Right forelimb (tissue), 1 donor: ENCODE measurements at regions not wholly inside any gene's neighbourhood (a gene's known extent, or its start where the extent isn't known, plus 50 kb on each side); places are given as distances from the start of the nearest gene placed in this dataset.

ENCODE experiments used
- DNase-seq: peaks from one replicate; pipeline ENCODE4 v3.0.0-alpha.2; 2018

DNA sequence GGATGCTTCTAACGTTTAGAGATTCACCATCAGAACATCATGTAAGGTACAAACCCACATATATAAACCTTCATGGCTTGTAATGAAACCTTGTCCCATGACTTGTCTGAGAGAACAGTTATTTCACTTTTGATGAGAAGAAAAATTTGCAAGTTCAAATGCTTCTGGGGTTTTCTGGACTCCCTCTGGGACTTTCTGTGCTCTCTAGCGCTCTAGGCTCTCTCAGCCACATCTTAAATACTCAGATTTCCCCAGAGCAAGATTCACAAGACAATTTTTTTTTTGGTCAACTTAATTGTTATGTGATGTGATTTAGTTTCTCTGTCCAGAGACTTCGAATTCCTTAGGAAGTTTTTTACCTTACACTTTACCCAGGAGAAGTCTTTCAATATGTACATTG is 282.8 kb upstream of the EDNRB start:
- no peak for DNase-seq

DNA sequence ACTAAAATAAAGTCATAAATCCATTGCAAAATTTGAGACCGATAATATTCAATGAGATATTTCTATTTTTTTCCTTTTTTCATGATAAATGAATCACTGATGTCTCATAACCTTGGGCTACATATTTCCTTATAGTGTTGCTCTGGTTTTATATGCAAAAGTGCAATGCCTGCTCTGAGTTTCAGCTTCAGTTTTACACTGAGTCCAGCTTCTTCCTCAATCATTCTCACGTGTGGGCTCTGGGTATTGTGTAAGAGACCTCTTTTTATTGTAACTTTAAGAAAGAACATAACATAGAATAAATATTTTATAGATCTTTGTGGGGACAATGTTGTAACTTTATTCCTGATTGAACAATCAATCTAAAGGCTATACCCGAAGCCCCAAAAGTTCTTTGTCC is 280.2 kb upstream of the EDNRB start:
- no peak for DNase-seq

DNA sequence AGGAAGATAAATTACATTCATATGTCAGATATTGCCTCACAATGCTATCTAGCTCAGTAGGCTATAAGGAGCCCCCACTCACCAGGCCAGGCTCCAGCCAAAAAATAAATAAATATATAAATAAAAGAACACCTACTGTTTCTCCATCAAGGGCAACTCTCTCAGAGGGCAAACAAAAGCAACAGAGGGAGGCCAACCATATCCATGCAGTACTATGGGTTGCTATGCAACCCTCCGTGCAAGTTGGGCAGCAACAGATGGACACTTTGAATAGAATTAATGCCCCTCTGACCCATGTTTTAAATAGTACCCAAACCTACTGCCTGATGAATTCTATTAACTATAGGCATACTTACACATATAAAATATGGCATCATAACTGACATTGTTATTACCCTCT is 279.8 kb upstream of the EDNRB start:
- DNase-seq = no peak

DNA sequence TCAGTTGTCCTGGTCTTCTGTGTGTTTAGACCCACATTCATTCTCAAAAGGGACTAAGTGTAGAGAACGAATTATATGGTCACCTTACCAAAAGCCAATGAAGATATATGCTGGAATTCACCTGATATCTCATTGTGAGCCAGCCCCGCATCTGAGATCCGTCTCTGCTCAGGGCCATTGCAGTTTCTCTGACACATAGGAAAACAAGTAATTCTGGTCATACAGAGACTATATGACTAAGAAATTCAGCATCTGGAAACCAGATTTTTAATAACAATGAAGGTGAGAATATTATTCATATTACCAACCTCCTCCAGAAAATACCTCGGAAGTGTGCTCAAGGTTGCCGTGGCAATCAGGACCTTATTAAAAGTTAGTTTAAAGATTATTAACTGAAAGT is 278.6 kb upstream of the EDNRB start:
- no peak for DNase-seq

DNA sequence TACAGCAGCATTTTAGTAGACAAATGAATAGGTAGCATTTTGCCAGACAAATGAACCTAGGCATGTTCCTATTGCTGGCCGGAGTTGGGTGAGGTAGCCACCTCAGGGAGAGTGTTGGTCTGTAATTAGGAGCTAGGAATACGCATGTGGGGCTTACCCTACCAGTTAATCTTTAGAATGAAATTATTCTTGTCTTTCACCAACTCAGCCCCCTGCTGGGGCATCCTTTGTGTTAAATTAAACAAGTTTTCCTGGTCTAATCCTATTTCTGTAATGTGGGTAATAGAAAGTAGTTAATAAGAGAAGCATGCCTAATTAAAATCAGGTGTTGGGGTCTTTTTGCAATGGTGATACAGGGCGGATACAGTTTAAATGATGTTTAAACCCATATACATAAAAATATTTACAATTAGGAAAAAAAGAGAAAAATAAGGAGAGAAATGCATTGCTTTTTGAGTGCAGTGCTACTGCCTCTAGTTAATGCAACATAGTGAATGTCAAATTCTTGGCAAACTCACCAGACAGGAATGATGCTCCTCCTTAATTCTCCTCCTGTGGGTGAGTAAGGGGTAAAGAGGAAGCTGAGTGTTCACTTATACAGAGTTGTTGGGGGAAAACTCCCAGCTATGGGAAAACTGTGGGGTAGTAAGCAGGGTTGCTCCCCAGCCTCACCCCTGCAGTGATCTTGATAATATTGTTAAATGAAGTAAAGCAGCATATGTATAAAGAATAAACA is 276.4 kb upstream of the EDNRB start:
- DNase-seq = no peak

DNA sequence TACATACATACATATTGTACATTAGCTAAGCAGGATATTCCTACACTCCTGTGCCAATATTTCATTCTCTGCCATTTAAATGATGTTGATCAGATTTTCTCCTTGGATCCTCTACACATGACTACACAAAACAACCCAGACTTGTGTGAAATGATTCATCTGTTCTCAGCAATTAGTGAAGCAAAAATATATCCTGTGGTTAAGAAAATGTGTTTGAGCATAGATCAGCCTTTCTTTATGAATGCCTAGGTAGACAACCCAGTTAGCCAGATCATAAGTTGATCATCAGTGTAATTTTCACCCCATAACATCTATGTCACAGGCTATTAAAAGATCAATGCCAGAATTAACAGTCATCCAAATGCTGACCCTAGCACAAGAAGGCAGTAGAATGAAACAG is 275.2 kb upstream of the EDNRB start:
- DNase-seq = no peak

DNA sequence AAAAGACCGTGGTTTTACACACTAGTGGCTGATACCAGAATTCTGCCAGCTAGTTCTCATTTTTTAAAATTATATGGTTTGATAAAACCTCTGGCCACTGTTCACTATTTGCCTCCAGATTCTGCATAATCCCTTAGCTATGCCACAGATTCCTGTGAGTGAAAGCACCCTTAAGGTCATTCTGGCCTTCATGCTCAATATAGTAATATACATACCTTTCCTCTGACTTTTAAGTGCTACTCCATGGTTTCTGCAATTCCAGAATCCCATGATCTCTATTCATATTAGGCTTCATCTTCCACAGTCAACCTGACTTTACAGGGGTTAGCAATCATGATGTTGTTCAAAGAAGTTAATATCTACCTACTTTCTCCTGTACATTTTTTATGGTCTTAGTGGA is 274.1 kb upstream of the EDNRB start:
- no peak for DNase-seq

DNA sequence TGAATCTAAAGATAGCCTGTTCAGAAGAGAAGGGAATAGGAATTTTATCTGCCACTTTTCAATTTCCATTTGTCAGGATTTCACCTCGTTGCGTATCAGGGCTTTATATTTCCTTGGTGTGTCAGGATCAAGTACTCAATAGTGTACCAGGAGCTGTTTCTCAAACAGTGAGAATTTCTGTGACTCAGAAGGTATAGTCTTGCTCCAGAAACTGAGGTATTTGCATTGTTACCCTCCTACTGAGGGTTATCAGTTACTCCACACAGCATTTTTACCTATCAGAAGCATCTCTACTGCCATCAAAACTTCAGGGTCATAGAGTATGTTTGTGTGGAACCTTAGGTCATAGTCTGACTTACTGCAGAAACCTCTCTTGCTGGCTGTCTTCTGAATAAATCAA is 271.7 kb upstream of the EDNRB start:
- no peak for DNase-seq

DNA sequence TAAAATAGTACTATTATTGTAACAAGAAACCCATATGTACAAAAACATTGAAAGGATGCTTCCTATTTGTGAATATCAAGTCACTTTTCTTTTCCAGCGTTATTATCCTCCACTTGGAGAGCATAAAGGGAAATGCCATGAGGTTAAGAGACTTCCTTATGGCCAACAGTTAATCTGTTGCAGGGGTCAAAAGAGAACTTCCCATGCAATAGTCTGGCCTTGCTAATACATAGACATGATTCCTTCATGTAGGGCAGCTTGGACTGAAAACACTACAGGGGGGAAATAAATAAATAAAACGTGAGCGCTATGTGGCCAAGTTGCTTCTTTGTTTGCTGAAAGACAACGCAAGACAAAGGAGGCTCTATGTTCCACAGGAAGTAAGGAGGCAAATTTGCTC is 269.1 kb upstream of the EDNRB start:
- DNase-seq = no peak

DNA sequence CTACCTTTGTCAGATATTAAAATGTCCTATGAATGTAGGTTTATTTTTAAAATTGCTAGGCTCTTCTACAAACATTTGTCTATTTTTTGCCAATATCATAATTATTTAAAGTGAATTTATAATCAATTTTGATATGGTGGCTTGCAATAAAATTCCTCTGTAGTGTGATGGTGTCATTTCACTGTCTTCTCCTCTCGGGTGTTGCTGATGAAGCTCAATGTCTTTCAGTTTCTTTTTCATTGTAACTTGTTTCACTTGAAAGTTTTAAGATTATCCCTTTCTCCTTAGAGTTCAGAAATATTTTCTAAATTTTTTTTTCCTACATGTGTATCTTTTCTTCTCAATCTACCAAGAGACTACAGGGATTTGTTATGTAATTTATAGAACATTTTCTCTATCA is 267.1 kb upstream of the EDNRB start:
- no peak for DNase-seq

DNA sequence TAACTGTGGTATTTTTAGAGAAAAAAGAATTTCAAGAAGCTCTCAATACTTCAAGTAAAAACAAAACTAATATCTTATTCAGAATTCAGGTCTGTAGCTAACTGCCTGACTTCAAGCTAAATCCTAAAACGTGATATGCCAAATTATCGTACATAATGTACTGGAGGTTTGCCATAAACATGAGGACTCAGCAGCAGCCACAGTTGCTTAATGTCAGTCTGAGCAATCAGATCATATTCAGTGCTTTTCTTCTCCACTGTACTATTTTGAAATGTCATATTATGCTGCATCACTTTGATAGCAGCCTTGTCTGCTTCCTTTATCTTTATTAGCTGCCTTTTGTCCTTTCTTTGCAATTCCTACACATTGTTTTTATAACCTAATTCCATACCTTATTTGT is 265.1 kb upstream of the EDNRB start:
- no peak for DNase-seq

DNA sequence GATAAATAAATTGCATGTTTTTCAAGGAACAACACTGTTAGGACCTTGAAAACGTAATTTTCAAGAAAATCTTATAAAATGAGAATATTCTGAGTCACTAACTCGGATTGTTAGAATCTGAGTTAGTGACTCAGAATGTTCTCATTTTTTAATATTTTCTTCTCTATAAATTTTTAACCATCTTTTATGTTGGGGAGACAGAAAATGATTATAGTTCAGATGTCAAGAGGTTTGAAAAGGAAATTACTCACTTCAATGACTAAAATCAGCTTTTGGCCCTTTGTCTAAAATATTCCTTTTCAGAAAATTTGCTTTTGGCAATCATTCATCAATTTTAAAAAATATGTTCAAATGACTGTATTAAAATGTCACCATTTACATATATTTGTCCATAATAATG is 264.2 kb upstream of the EDNRB start:
- no peak for DNase-seq

DNA sequence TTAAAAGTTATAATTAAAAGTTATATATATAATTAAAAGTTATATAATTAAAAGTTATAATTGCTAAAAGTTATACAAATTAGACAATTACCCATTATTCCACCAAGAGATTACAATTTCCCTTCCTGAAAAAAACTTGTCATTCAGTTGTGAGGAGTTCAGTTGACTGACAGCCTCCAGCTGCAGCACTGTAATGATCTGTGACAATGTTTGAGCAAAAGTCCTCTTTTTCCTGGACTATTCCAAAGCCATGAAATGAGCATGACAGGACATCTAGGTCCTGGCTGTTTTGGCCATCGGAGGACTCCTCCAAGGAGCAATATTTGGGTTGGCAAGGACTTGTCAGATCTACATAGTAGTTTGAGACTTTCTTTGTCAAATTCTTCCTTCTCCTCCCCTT is 258.7 kb upstream of the EDNRB start:
- no peak for DNase-seq

DNA sequence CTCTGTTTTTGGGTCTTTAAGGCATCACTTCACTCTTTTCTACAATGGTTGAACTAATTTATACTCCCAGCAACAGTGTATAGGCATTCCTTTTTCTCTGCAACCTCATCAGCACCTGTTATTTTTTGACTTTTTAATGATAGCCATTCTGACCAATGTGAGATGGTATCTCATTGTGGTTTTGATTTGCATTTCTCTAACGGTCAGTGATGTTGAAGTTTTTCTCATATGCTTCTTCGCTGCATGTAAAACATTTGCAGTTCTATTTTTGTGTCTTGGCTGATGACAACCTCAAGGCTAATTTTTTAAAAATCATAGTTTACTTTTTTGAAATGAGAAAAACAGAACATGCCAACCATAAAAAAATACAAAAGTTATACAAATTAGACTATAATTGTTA is 258.2 kb upstream of the EDNRB start:
- no peak for DNase-seq

DNA sequence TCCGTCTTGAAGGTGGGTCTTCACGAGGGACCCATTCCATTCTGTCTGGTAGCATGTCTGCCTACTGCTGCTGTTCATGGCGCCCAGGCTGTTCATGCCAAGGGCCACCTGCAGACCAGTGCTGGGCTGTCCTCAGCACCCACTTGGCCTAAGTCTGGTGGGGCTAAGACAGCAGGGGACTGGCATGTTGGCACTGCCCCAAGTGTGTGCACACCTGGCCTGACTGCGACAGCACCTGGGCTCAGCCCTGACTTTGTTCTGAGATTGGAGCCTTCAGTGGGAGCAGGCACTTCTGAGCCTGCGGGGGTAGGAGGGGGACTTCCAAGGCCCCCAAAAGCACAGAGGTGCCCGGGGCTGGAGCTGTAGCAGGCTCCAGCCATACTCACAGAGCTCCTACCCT is 250.8 kb upstream of the EDNRB start:
- DNase-seq = no peak

DNA sequence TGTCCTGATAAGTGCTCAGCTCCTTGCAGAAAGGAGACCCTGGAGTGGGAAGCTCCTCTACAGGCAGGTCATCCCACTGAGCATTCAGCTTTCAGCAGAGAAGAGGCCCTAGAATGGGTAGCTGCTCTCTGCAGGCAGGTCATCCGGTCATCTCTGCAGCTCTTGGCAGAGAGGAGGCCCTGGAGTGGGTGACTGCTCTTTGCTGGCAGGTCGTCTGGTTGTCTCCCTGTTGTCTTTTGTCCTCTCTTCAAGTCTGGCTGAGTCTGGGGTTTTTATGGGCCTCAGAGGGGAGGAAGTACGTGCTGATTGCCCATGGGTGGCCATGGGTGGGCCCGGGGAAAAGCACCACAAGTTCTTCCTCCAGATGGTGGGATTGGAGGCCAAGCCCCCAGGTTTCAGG is 250.3 kb upstream of the EDNRB start:
- no peak for DNase-seq

DNA sequence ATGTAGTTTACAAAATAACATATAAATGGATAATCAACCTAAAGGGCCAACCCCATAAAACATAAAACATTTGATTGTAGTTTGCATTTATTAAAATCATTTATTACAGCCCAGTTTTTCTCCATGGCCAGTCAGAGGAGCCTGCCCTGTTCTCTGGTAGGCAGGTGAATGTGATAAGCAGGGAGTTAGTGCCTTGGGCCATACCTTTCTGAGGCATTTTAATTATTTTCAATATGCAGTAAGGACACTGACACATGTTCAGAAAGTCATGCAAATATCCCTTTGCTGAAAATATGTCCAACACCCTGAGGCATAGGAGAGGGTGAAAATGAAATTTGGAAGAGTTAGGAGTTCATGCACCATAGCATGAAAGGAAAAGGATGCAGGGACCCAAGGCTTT is 242.6 kb upstream of the EDNRB start:
- no peak for DNase-seq

DNA sequence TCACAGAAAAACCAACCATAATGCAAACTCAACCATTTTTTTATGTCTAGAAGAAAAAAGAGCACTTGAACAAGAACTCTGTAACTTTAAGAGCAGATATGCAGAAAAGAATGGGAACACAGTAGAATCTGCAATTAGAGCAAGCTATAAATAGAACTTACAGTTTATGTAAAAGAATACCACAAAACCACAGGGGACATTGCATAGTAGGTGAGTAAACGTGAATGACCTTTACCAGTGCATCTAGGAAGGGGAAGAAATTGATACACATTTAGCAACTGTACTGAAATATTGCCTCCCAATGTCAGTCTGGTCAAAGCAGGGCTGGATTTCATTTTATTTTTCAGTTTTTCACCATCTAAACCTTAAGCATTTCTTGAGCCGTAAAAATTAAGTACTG is 242.2 kb upstream of the EDNRB start:
- no peak for DNase-seq

DNA sequence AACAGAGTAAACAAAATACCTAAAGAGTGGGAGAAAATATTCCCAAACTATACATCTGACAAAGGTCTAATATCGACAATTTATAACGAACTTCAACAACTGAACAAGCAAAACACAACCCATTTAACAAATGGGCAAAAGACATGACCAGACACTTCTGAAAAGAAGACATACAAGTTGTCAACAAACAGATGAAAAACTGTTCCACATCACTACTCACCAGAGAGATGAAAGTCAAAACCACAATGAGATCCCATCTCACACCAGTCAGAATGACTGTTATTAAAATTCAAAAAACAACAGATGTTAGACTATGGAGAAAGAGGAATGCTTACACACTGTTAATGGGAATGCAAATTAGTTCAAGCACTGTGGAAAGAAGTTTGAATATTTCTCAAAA is 233.8 kb upstream of the EDNRB start:
- no peak for DNase-seq

DNA sequence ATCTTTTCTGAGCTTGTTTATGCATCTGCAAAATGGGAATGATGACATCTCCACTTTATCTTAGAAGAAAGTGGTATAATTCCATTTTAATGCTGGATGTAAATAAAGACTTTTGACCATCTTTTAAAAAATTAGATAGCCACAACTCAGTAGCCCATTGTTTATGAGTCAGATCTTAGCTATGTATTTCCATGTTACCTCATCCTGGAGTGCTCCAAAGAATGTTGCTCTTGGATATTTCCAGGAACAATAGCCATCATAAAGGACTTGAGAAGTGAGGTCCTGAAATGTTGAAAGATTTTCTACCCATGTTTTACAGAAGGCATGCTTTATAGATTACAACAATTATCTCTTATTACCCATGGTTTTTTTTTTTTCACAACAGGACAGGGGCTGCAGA is 229.3 kb upstream of the EDNRB start:
- DNase-seq = no peak

DNA sequence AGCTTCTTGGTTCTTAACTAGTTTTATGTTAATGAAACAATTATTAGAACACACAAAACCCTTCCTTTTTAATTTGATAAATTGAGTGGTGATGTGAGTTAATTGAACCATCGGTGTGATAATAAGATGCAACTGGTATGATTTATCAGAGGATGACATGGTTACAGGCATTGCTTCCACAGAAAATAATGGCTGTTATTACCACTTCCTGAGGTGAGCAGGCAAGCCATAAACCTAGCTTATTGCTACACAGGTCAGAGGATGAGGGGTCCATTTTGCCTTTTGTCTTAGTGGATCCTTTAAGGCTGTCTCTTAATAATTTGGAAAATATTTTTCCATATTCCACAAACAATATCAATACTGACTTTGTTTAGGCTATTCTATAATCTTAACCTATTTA is 226.6 kb upstream of the EDNRB start:
- no peak for DNase-seq

DNA sequence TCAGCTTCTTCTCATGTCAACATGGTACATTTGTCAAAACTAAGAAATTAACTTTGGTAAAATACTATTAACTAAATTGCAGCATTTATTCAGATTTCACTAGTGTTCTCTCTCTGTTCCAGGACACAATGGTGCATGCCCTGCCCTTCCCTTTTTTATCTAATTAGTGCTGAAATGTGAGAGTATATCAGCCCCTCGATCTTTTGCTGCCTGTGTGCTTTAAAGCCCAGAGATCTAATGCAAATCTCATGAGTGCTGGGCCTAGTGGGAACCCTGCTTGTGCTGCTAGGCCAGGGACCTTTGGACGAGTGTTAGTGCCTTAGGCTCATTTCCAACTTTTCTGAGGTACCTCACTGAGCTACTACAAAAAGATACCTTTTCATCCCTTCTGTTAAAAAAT is 221.1 kb upstream of the EDNRB start:
- DNase-seq = no peak

DNA sequence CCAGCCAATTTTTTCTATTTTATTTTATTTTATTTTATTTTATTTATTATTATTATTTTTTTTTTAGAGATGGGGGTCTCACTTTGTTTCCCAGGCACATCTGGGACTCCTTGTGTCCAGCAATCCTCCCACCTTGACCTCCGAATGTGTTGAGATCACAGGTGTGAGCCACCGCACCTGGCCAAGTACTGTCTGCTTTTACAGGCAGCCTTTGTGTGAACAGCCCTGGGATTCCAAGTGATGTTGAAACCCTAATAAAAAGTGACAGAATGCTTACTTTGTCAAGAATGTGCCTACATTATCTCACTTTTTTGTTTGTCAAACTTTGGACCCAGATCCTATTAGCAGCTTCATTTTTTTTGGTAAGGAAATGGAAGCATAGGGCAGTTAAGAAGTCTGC is 220.1 kb upstream of the EDNRB start:
- no peak for DNase-seq

DNA sequence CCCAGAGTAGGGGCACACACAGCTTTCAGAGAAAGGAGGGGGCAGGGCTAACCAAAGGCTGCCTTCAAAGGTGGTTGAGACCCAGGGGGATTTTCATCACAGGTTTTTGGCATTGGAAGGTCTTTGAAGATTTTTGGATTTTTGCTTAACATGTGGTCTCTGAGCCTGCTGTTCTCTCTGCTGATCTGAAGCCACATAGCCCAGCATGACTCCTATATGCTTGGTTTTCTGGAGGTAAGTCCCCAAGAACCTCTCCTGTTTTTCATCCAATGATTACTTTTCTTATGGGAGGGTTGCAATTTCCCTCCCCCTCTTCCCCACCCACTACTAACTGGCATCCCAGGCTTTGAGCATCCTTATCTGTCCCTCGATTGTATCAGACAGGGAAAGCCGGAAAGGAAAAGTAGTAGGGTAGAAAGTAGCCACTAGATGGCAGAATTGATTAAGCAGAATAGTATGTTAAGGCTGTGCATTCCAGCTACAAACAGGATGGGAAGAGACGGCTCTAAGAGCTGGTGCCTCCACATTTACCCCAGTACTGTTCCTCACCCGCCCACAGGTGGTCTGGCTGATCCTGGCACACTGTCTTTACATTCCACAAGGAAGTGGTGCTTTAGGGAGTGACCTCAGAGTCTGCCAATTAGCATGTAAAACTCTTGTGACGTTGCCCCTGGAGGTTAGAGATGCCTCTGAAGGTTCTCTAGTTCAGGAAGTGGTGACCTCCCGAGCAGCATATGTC is 218.9 kb upstream of the EDNRB start:
- DNase-seq = peak; percentile 52

DNA sequence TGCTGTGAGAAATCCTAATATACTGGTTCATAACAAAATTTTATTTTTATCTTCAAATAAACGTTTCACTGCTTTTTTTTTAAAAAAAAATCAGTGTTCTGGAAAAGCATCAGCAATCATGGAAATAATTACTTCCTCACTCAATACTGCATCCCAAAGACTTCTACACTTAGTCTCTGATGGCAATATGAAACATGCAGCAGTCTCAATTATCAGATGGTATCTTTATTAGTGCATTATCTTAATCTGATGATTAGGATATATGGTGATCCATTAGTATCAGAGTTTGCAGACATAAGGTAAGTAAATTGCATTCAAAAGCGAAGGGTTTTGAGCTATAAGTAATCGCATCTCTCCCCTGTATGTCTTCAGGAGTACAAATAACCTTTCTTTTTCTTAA is 218.3 kb upstream of the EDNRB start:
- DNase-seq = no peak
